Progenitor cell of endocrine pancreas (in vitro differentiated cells): ENCODE measurements at regions not wholly inside any gene's neighbourhood (a gene's known extent, or its start where the extent isn't known, plus 50 kb on each side); places are given as distances from the start of the nearest gene placed in this dataset.

ENCODE experiments used
- DNase-seq: peaks from one replicate; pipeline ENCODE4 v3.0.0; 2021; ENCODE audit warnings: low spot score; ENCODE audit not compliant: unreplicated experiment
- H3K27ac Mint-ChIP-seq: 2 replicates; pipeline ENCODE4 v1.8.0; 2021; ENCODE audit warnings: mild to moderate bottlenecking, moderate library complexity, mixed read lengths
- H3K27me3 Mint-ChIP-seq: 2 replicates; pipeline ENCODE4 v1.8.0; 2021; ENCODE audit warnings: mixed read lengths
- H3K36me3 Mint-ChIP-seq: 2 replicates; pipeline ENCODE4 v1.8.0; 2022; ENCODE audit warnings: mixed read lengths; ENCODE audit not compliant: insufficient read depth
- H3K4me1 Mint-ChIP-seq: 2 replicates; pipeline ENCODE4 v1.8.0; 2021; ENCODE audit warnings: low read depth, mixed read lengths
- H3K4me3 Mint-ChIP-seq: 2 replicates; pipeline ENCODE4 v1.8.0; 2021; ENCODE audit warnings: low read depth, mild to moderate bottlenecking, moderate library complexity, mixed read lengths
- H3K9me3 Mint-ChIP-seq: 2 replicates; pipeline ENCODE4 v1.8.0; 2021; ENCODE audit warnings: low read depth, mixed read lengths
- CTCF ChIP-seq: fragments of 200-600 bp; sonication (generic); IDR thresholded peaks from one replicate; pipeline ENCODE4 v1.5.0; 2021; ENCODE audit warnings: antibody characterized with exemption, mild to moderate bottlenecking; ENCODE audit not compliant: unreplicated experiment

DNA sequence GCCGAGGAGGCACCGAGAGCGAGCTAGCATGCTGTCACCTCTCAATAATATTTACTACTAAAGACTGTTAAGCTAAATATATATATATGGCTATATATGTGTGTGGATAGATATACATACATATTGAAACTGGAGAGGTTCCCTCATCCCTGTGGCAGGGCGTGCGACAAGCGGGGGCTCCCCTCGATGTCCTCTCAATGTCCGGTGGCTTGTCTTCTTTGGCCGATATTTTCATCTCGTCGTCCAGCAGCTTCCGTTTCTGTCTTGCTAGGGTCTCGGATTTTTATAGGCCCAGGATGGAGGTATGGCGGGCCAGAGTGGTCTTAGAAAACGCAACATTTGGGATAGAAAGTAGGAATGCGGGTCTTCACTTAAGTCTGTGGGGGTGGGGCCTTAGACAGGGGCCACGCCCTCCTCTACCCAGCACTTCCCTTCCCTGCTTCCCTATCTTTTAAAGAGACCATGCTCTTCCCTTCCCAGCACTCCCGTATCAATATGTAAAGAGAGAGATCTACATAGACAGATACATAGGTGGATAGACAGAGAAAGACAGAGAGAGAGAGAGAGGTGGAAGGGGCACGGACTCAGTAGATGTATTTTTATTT lies 866.8 kb downstream of the DSC3 start:
- Mint-ChIP-seq H3K4me1 (no peaks in the 10 kb centered on the region), H3K9me3 (peaks cover 10% of the 10 kb centered on the region), H3K36me3 (no peaks in the 10 kb centered on the region), H3K27me3 (no peaks in the 10 kb centered on the region), H3K4me3 (no peak overlapping the region), H3K27ac (no peak overlapping the region)
- TF ChIP-seq CTCF: no peak
- no peak for DNase-seq

- Mint-ChIP-seq H3K4me1 (no peaks in the 10 kb centered on the region), H3K27ac (no peak overlapping the region), H3K36me3 (no peaks in the 10 kb centered on the region), H3K9me3 (peaks cover 10% of the 10 kb centered on the region), H3K4me3 (no peak overlapping the region), H3K27me3 (no peaks in the 10 kb centered on the region)
- no peak for TF ChIP-seq CTCF
- no peak for DNase-seq
These were observed 867.4 kb downstream of the DSC3 start for GRCh38 chr18:30175061-30175574.

GRCh38 chr18:30163573-30163972 lies 879.0 kb downstream of the DSC3 start:
- no peak for DNase-seq
- no peaks in the 10 kb centered on the region for H3K4me1 Mint-ChIP-seq
- no peaks in the 10 kb centered on the region for H3K36me3 Mint-ChIP-seq
- no peaks in the 10 kb centered on the region for H3K27me3 Mint-ChIP-seq
- no peak overlapping the region for H3K4me3 Mint-ChIP-seq
- peaks cover 2% of the 10 kb centered on the region for H3K9me3 Mint-ChIP-seq
- TF ChIP-seq CTCF: no peak
- no peak overlapping the region for H3K27ac Mint-ChIP-seq

DNA sequence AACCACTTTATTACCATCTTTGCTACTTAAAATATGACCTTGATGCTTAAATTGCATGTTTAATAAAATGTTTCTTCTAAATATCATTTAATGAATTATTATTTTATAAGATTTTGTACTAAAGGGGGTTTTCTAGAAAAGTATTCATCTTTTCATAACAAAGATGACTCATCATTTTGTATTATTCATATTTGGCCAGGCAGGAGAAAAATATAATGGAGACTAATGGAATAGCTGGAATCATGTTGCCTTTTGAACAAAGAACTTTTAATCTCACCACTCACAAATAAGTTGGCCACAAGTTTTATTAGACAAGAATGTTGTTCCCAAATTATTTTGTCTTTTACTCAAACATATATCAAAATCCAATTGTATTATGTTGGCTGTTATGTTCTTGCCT lies 882.4 kb downstream of the DSC3 start:
- Mint-ChIP-seq H3K27me3 (no peaks in the 10 kb centered on the region), H3K9me3 (no peaks in the 10 kb centered on the region), H3K4me1 (no peaks in the 10 kb centered on the region), H3K36me3 (no peaks in the 10 kb centered on the region), H3K27ac (no peak overlapping the region), H3K4me3 (no peak overlapping the region)
- DNase-seq: no peak
- no peak for TF ChIP-seq CTCF

GRCh38 chr18:30150586-30151250 lies 891.8 kb downstream of the DSC3 start:
- Mint-ChIP-seq H3K27me3 (no peaks in the 10 kb centered on the region), H3K27ac (no peak overlapping the region), H3K36me3 (no peaks in the 10 kb centered on the region), H3K4me1 (peaks cover 3% of the 10 kb centered on the region), H3K4me3 (no peak overlapping the region), H3K9me3 (no peaks in the 10 kb centered on the region)
- no peak for DNase-seq
- no peak for TF ChIP-seq CTCF
